Epithelial cell of esophagus (primary cell): ENCODE measurements at regions not wholly inside any gene's neighbourhood (a gene's known extent, or its start where the extent isn't known, plus 50 kb on each side); places are given as distances from the start of the nearest gene placed in this dataset.

Source experiments
- DNase-seq: peaks from one replicate; pipeline ENCODE4 v3.0.0; 2010; ENCODE audit warnings: low read depth
- H3K4me3 ChIP-seq: 2 replicates; pipeline ENCODE4 v1.5.1; 2011; ENCODE audit warnings: mild to moderate bottlenecking, low read length, control low read depth
- CTCF ChIP-seq: IDR thresholded peaks from 2 replicates; pipeline ENCODE4 v1.5.1; 2011; ENCODE audit warnings: low read depth, mild to moderate bottlenecking, low read length, control low read depth, inconsistent platforms; ENCODE audit not compliant: insufficient read depth; ENCODE audit errors: missing control alignments

GRCh38 chr17:34113089-34113488 lies 142.0 kb upstream of the CCL2 start:
- DNase-seq = no peak
- no peak for TF ChIP-seq CTCF

GRCh38 chr17:34114174-34114573 lies 140.9 kb upstream of the CCL2 start:
- no peak for DNase-seq
- no peak overlapping the region for H3K4me3 ChIP-seq
- TF ChIP-seq CTCF = no peak

More at GRCh38 chr17:34113089-34113488, 142.0 kb upstream of the CCL2 start:
- H3K4me3 ChIP-seq = no peak overlapping the region

GRCh38 chr17:34116306-34116705 lies 138.8 kb upstream of the CCL2 start:
- no peak for TF ChIP-seq CTCF
- no peak overlapping the region for H3K4me3 ChIP-seq
- no peak for DNase-seq

- H3K4me3 ChIP-seq = no peak overlapping the region
- no peak for TF ChIP-seq CTCF
- no peak for DNase-seq
These were observed 137.8 kb upstream of the CCL2 start for GRCh38 chr17:34117332-34117731.

GRCh38 chr17:34117811-34118210 lies 137.3 kb upstream of the CCL2 start:
- H3K4me3 ChIP-seq = no peak overlapping the region
- no peak for TF ChIP-seq CTCF
- DNase-seq = no peak

GRCh38 chr17:34118564-34118963 lies 136.5 kb upstream of the CCL2 start:
- H3K4me3 ChIP-seq = no peak overlapping the region
- DNase-seq = no peak
- no peak for TF ChIP-seq CTCF

- no peak overlapping the region for H3K4me3 ChIP-seq
- no peak for DNase-seq
- no peak for TF ChIP-seq CTCF
These were observed 133.8 kb upstream of the CCL2 start for GRCh38 chr17:34121311-34121710.
